ENCODE measurements at regions not wholly inside any gene's neighbourhood (a gene's known extent, or its start where the extent isn't known, plus 50 kb on each side); places are given as distances from the start of the nearest gene placed in this dataset.
A peak's percentile ranks its signal among the peaks of the same experiment; 100 is the strongest.

- H3K27me3 Mint-ChIP-seq (ENCODE audit: unreplicated experiment), result no peaks in the 10 kb centered on the region
- H3K4me3 Mint-ChIP-seq (ENCODE audit: low read depth, unreplicated experiment), result no peak overlapping the region
- H3K36me3 Mint-ChIP-seq (ENCODE audit: insufficient read depth, unreplicated experiment), result no peaks in the 10 kb centered on the region
- no peak for DNase-seq
- no peak for TF ChIP-seq CTCF (IDR thresholded peaks at IDR 0.05; ENCODE audit: unreplicated experiment)
- H3K9me3 Mint-ChIP-seq (ENCODE audit: low read depth, unreplicated experiment), result no peaks in the 10 kb centered on the region
- intact Hi-C loops (cut with micrococcal nuclease; ENCODE audit: unreplicated experiment), result no loop called here
- no peaks in the 10 kb centered on the region for H3K4me1 Mint-ChIP-seq (ENCODE audit: low read depth, unreplicated experiment)
- H3K27ac Mint-ChIP-seq (ENCODE audit: unreplicated experiment), result no peak overlapping the region
- CTCF ChIA-PET, result no interaction called here
- BruUV-seq (replicated peaks), result no TSS peak
Observed at GRCh38 chr1:168991667-168992475, 114.6 kb upstream of the ATP1B1 start.

- H3K4me1 Mint-ChIP-seq (ENCODE audit: low read depth, unreplicated experiment), result no peaks in the 10 kb centered on the region
- CTCF ChIA-PET, result interaction anchor here (0.7 kb wide), 1 partner anchor 26 kb away, joined by 3 read pairs; no protein-coding TSS in a partner anchor
- H3K36me3 Mint-ChIP-seq (ENCODE audit: insufficient read depth, unreplicated experiment), result no peaks in the 10 kb centered on the region
- no peak overlapping the region for H3K27ac Mint-ChIP-seq (ENCODE audit: unreplicated experiment)
- no peak overlapping the region for H3K4me3 Mint-ChIP-seq (ENCODE audit: low read depth, unreplicated experiment)
- intact Hi-C loops (cut with micrococcal nuclease; ENCODE audit: unreplicated experiment), result no loop called here
- no peak for DNase-seq
- no peaks in the 10 kb centered on the region for H3K9me3 Mint-ChIP-seq (ENCODE audit: low read depth, unreplicated experiment)
- no peak for TF ChIP-seq CTCF (IDR thresholded peaks at IDR 0.05; ENCODE audit: unreplicated experiment)
- no TSS peak for BruUV-seq (replicated peaks)
- no peaks in the 10 kb centered on the region for H3K27me3 Mint-ChIP-seq (ENCODE audit: unreplicated experiment)
Observed at GRCh38 chr1:169001353-169001752, 105.1 kb upstream of the ATP1B1 start.

GRCh38 chr1:169003864-169004516 lies 102.5 kb upstream of the ATP1B1 start:
- no peak overlapping the region for H3K4me3 Mint-ChIP-seq (ENCODE audit: low read depth, unreplicated experiment)
- CTCF ChIA-PET, result no interaction called here
- no peak overlapping the region for H3K27ac Mint-ChIP-seq (ENCODE audit: unreplicated experiment)
- peak; percentile 12 for DNase-seq
- no peaks in the 10 kb centered on the region for H3K4me1 Mint-ChIP-seq (ENCODE audit: low read depth, unreplicated experiment)
- no peaks in the 10 kb centered on the region for H3K36me3 Mint-ChIP-seq (ENCODE audit: insufficient read depth, unreplicated experiment)
- no peaks in the 10 kb centered on the region for H3K9me3 Mint-ChIP-seq (ENCODE audit: low read depth, unreplicated experiment)
- intact Hi-C loops (cut with micrococcal nuclease; ENCODE audit: unreplicated experiment), result no loop called here
- H3K27me3 Mint-ChIP-seq (ENCODE audit: unreplicated experiment), result no peaks in the 10 kb centered on the region
- TF ChIP-seq CTCF (IDR thresholded peaks at IDR 0.05; ENCODE audit: unreplicated experiment), result no peak
- no TSS peak for BruUV-seq (replicated peaks)

GRCh38 chr1:169005776-169006175 lies 100.7 kb upstream of the ATP1B1 start:
- Mint-ChIP-seq H3K4me1 (ENCODE audit: low read depth, unreplicated experiment) (no peaks in the 10 kb centered on the region), H3K27me3 (ENCODE audit: unreplicated experiment) (no peaks in the 10 kb centered on the region), H3K36me3 (ENCODE audit: insufficient read depth, unreplicated experiment) (no peaks in the 10 kb centered on the region), H3K27ac (ENCODE audit: unreplicated experiment) (no peak overlapping the region), H3K4me3 (ENCODE audit: low read depth, unreplicated experiment) (no peak overlapping the region), H3K9me3 (ENCODE audit: low read depth, unreplicated experiment) (no peaks in the 10 kb centered on the region)
- TF ChIP-seq CTCF (IDR thresholded peaks at IDR 0.05; ENCODE audit: unreplicated experiment), result no peak
- intact Hi-C loops (cut with micrococcal nuclease; ENCODE audit: unreplicated experiment), result no loop called here
- DNase-seq, result no peak
- BruUV-seq (replicated peaks), result no TSS peak
- CTCF ChIA-PET, result no interaction called here

Measured in Calu3 (cell line).